Ureter (tissue), 1 donor: ENCODE measurements at regions not wholly inside any gene's neighbourhood (a gene's known extent, or its start where the extent isn't known, plus 50 kb on each side); places are given as distances from the start of the nearest gene placed in this dataset.

Source experiments
- DNase-seq: peaks from one replicate; pipeline ENCODE4 v3.0.0-alpha.2; 2020; ENCODE audit warnings: low spot score
- donor health status: DM: yes; HTN: yes; CAD: no.

DNA sequence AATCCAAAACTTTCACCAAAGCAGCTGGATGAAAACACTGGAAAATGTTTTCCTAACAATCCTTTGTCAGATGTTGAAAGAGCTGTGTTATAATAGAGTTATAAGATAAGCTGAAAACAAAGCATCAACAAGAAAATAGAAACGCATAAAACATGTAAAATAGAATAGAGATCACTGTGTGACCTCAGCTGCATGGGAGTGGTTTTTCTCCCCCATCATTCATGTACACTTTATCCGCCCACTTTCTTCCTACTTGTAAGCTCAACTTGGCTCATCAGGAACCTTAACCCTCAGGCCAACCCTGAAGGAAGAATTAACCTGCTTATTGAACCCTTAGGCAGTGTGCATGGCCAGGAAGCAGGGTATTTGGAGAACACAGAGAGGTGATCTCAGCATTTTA is 238.5 kb upstream of the PMFBP1 start:
- DNase-seq: no peak

DNA sequence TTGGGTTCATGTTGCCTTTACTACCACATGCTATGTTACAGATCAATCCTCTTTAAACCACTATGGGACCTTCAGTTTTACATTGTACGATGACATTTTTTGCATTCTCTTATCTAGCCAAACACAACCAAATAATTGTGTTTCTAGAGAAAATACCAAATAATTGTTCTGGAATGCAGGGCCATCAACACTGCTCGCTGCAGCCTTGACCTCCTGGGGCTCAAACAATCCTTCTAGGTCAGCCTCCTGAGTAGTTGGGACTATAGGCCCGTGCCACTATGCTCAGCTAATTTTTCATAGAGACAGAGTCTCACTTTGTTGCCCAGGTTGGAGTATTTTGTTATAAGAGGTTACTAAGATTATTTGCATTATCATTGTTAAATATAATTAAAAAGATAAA is 237.5 kb upstream of the PMFBP1 start:
- DNase-seq: no peak

DNA sequence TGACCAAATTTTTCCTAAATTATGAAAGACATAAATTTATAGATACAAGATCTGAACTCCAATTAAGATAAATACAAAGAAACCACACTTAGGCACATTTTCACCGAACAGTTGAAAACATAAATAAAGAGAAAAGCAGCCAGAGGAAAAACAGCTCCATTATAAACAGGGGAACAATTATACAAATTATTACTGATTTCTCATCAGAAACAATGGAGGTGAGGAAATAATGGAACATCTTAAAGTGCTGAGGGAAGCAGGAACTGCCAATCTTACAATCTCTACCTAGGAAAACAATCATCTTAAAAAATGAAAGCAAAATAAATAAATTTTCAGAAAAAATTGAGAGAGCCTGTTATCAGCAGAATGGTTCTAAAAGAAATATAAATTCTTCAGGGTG is 234.4 kb upstream of the PMFBP1 start:
- no peak for DNase-seq

DNA sequence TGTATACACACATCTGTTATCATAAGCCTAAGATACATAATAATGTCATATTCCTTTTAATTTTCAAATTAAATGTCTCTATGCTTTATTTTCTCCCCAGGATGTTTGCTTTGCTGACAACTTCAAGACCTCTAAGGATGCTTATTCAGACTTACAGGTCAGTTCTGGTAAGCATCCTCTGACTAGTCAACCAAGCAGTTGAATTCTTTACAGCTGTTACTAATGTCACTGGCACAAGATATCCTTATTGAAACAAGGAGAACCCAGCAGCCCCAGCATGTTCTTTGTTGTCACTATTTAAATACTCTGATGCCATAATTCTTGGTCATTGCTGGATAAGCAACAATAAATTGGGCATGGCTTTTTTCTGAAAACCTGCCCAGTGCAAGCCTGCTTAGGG is 232.3 kb upstream of the PMFBP1 start:
- no peak for DNase-seq

DNA sequence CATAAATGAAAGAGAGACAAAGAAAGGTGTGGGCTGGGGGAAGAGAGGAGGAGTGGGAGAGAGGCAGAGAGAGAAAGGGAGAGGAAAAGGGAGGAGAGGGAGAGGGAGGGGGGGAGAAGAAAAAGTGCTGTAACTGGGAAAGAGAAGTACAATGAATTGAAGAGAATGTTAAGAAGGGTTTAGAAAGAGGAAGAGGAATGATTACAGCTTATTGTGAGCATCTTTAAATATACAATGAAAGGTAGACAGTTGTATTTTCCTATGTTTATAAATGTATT is 229.1 kb upstream of the PMFBP1 start:
- no peak for DNase-seq

DNA sequence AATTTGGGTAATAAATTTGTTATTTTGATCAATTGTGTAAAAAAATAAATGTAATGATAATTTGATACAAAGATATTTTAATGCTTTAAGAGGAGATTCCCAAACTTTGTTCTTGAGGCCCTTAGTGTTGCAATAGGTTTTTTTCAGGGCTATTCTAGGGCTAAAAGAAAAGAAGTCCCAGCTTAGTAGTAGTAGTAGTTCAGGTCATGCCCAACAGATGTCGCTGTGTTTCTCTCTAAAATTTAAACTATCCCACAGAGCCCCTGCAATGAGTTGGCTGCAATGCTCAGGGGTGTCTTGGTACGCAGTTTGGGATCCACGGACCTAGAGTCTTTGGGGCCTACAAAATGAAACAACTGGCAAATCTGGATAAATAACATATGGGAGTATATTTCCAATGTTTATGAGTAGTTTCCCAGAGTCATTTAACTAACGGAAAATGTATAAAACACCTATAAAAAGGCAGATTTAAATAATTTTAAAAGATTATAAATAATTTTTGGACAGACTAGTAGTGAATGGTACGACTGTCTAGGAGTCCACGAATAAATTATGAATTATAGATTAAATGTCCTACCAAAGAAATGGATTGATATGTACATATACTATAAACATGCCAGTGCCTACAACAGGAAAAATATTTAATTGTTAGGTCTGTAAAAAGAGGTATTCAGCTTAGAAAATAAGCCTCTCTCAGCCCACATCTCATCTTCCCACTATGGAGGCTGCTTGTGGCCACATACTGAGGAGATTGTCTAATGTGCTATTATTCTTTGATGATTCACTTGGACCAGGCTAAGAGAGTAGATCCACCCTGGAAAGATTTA is 228.5 kb upstream of the PMFBP1 start:
- no peak for DNase-seq

DNA sequence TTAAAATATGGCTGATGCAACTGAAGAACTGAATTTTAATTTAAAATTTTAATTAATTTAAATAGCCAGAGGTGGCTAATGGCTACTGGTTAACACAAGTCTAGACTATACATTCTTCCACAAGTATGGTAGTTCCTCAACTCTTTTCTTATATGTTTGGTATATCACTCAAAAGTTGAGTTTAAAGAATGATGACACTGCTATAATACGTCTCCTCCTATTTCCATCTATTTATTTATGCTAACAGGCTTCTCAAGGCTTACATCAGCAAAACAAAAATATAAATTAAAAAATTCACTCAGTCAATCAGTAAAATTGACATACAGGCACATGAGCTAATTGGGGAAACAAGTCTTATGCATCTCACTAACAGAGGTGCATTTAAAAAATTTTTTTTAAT is 227.9 kb upstream of the PMFBP1 start:
- no peak for DNase-seq

DNA sequence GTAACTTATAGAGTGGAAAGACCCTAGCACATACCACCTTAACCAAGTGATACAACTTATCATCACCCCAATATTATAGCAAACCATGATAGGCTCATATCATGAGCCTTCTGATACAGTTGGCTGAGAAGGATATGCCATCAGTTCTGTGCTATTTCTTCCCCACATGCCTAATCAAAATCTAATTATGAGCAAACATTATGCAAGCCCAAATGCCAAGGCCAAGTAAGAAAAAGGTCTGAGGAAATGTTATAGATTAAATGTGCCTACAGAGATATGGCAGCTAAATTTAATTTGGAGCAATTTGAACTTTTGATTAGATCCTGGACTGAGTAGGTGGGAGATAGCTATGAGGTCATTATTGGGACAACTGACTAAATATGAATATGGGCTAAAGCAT is 225.9 kb upstream of the PMFBP1 start:
- no peak for DNase-seq

DNA sequence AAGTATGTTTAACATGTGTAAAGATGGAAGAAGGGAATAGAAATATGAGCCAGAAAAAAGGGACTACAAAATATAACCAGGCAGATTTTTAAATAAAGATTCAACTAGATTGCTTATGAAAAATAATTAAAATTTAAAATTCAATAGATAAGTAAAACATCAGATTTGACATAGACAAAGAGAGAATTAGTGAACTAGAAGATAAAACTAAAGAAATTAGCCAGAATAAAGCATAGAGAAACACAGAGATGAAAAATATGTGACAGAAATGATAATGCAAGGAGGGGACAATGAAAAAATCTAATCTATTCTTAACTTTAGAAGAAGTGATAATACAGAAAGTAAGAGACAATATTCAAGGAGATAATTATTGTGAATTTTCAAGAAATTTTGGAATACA is 222.6 kb upstream of the PMFBP1 start:
- DNase-seq: no peak

DNA sequence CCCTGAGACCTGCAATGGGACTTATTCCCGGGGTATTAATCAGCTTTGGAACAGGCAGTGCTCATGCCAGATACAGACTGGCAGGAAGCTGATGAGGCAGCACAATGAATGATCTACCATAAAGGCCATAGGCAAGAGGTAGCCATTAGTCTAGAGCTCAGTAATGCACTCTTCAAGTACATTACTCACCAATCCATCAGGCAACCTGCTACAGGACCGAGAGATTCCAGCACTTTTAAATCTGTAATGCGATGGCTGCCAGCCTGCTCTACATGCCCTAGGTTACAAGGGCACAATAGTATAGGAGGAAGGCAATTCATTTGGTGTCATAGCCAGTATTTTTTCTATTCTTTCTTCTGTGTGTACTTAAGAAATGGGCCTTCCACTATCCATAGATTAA is 217.8 kb upstream of the PMFBP1 start:
- no peak for DNase-seq

DNA sequence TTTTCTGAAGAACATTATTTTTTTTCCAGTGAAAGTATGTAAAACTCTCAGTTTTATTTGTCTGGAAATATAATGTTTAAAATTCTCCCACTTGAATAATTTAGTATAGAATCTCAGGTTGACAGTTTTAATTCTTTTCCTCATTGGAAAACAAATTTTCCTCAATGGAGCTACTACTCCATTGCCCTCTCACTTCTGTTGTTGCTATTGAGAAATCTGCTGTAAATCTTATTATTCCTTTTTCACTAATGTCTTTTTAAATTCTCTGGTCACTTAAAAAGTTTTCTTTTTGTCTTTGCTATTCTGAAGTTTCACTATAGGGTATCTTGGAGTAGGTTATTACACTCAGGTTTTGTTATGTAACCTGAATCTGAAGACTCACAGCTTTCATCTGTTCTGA is 216.1 kb upstream of the PMFBP1 start:
- no peak for DNase-seq

DNA sequence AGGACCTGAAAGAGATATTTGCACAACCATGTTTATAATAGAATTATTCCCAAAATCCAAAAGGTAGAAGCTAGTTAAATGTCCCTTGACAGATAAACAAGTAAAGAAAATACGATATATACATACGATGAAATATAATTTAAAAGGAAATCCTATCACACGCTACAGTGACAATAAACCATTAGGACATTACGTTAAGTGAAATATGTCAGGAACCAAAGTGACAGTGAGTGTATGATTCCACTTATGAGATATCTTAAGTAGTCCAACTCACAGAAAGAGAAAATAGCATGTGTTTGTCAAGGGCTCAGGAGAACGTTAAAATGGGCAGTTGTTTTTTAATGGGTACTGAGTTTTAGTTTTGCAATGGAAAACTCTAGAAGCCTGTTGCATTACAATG is 212.7 kb upstream of the PMFBP1 start:
- DNase-seq: no peak

DNA sequence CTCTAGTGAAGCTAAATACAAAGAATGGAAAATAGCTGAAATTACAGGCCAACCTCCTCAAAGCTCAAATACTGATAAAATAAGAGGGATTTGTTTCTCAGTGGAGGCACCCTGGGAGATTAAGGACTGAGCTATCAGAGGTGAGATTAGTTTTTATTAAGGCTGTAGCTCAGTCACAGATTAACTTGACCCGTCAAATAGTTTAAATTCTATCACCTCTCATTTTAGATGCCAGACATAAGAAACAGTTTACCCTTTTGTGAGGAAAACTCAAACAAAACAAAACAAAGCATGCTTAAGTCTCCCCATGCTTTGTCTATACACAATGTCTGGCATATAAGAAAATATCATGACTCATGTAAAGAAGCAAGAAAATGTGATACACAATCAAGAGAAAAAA is 208.3 kb upstream of the PMFBP1 start:
- DNase-seq: no peak

DNA sequence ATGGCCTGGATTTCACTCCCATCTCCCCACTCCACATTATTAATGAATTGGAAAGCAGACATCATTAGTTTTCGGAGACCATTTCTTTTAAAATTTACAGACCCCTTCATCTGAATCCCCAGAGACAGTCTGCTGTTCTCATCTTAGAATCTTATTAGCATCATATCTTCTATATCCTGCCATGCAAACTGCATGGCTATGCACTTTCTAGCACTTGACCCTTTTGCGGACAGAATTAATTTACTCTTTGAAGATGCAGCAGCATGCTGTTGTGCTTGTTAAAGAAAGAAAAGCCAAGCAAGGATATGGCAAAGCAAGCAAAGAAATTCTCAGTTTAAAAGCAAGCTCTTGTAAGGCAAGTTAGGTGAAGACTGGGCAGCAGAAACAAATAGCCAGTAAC is 201.2 kb upstream of the PMFBP1 start:
- DNase-seq: no peak

DNA sequence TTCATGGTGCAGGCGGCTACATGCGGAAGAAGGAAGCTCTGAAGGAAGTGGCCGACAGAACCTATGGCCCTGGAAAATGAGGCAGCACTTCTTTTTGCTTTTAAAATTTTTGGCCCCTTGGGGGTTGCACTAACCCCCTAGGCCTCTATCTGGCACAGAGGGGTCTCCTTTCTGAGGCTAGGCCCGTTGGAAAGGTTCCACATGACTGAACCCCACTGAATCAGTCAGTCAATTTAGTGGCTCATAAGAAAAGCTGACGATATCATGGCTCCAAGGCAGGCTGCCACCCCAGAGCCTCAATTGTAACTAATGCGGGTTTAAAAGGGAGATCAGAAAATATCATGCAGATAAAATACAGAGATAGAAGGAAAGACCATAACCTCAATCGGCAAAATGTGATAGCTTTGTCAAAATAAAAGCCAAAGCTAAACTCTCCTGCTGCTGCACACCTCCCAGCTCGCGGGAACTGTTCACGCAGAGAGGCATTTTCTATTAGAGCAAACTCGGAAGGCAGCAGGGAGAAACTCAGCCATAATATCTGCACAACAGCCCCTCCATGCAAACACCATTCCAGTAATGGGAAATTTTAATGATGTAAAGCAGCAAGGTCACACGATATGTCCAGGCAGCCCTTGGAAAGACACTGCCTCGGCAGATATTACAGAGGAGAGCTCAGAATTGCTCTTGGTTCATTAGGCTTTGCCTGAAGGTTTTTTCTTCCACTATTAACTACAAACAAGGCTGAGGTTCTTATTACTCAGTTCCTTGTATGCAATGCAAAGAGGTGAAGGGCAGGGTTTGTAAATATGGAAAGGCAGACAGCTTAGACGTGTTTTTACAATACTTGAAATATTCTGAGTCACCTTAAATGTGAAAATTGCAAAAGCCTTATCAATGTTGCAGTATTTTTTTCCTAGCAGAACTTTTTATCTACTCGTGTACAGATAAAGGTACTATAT is 200.4 kb upstream of the PMFBP1 start:
- DNase-seq: no peak

DNA sequence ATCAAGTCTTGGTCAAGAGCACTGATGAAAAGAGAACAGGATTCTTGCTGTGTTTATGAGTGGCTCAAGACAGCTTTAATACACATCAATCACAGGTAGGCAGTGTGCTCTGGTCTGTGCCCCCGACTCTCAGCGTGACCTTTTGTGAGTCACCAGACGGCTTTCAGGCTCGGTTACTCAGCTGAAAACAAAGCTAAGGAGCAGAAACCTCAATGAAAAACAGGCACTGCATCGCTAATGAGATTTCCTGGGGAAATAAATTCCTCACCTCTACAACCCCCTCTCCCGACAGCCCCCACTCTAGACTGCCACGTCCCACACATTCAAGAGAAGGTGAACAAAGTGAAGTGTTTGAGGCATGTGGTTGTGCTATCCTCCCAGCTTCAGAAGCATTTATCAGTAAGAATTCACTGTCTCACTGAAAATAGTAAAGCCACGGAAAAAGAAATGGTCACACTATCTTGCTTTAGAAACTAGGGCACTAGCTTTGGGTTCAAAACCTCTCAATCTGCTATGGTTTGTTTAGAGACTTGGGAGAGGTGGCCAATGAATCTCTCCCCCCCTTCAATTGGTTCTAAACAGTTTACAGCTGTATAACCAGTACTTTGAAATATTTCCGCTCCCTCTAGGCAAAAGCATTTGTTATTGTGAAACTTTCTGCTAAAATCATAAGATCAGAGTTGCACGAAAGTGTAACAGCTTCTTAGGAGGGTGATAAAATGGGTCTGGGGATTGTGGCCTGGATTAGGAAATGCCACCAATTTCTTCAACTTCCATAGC is 199.5 kb upstream of the PMFBP1 start:
- DNase-seq: no peak

DNA sequence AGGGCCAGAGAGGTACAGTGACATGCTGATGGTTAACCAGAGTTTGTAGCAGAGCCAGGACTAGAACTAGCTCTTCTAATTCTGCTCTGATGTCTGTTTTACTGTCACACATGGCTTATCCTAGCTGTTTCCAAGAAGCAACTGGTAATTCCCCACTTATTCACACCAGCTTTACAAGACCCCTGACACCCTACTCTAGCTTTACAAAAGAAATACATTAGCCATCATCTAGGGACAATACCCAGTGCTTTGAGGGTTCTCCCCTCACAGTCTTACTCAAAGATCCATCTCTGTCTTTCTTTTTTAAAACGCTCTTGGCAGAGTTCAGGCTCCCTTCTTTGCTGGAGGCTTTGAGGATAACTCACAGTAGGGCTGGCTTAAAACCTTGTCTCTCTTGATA is 197.3 kb upstream of the PMFBP1 start:
- DNase-seq: no peak

DNA sequence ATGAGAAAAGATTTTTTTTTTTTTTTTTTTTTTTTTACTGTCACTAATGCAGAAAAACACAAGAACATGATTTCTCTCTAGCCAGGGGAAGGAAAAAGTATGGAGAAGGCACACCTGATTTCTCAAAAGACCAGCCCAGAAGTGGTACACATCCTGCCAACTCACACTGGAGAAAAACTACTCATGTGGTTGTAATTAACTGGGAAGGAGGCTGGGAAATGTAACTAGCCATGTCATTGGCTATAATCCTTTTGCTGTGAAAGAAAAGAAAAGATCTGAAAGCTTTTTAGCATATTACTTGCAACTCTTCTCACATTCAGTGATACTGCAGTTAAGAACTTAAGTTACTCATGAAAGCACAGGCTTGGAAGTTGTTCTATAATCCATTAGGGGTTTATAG is 195.9 kb upstream of the PMFBP1 start:
- DNase-seq: no peak

DNA sequence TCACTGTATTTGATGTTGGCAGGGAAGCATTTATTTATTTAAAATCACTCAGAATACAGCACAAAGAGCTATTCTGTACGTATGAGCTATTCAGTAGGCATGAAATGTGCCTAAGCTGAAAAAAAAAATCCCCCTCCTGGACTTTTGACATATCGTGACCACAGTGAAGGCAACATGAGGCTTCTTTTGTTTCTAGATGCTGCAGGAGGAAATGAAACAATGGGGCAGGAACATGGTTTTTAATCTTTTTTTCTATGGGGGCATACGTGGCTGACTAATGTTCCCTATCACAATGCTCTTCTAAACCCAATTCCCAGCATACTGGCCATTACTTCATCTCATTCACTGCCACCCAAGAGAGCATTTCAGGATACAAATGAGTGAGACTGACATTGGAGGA is 191.0 kb upstream of the PMFBP1 start:
- no peak for DNase-seq

DNA sequence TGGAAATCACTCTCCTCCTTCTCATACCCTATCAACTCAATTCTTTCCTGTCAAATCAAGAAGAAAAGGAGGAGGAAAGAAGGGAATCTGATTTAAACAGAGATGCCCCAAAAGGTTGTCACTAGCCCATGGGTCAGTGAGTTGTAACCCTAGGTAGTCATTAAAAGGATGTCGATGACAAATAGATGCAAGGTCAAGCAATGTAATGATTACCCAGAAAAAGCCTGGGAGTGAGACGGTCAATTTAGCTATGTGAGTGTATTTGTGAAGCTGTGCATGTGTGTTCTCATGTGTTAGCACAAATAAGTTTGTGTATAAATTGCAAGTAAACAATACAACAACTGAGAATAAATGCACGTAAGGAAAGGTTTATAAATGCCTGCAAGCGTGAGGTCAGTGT is 190.5 kb upstream of the PMFBP1 start:
- DNase-seq: no peak

DNA sequence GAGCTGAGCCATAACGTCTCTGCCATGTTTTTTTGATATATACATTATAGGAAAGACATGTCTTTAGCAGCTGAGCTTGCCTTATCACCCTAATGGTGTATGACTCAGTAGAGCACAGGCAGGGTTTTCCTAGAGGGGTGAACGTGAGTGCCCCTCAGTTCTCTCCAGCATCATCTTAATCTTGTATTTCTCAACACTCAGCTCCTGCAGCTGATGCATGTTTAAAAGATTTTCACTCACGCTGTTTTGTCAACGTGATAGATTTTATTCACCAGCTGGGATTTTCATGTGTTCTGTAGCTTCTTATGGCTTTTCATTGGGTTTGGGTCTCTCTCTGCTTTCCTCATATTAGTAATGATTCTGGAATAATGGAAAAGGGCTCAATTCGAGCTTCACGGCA is 186.0 kb upstream of the PMFBP1 start:
- no peak for DNase-seq

DNA sequence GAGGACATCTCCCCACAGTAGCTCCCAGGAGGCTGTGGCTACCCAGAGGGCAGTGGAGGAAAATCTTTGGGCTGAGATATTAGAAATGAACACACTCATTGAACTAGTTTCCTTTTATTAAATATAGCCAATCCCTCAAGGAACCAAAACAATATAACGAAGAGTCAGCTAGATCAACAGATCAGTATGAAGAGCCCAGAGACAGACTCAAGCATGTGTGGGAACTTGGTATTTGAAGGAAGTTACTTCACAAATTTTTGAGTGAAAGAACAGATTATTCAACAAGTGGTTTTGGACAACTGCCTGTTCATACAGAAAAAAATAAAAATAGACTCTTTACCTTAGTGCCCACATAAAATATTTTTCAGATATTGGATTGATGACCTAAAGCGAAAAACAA is 183.6 kb upstream of the PMFBP1 start:
- no peak for DNase-seq

DNA sequence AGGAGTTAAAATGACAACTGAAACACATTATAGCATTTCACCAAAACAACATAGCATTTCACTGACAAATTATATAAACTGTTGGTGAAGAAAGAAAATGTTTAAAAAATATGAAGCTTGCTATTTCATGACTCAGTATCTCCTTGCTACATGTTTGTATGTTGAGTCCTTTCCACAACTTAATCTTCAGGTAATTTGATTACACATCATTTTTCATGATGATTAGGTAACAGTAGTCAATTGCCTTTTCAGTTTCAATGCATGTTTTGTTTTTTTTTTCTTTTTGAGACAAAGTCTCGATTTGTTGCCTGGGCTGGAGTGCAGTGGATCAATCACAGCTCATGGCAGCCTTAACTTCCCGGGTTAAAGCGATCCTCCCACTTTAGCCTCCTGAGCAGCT is 177.8 kb upstream of the PMFBP1 start:
- no peak for DNase-seq
